Natural killer cell (primary cell): ENCODE measurements at regions not wholly inside any gene's neighbourhood (a gene's known extent, or its start where the extent isn't known, plus 50 kb on each side); places are given as distances from the start of the nearest gene placed in this dataset.

Source experiments
- ATAC-seq, 3 donors: fragments of 150-1000 bp in 2 of 3; fragments of 200-7000 bp in 1 of 3; cut with Tn5 transposase; 1 replicate in 1 of 3; 2 replicates in 2 of 3; pipeline ENCODE4 v1.10.0; 2021; ENCODE audit warnings: mild to moderate bottlenecking in 2 of 3, moderate library complexity in 2 of 3
- DNase-seq, 2 donors: peaks; one replicate each; pipeline versions ENCODE4 v3.0.0 to v3.0.0-alpha.2; 2013 to 2021; ENCODE audit warnings: mixed read lengths in 1 of 2
- H3K27ac ChIP-seq: one replicate; pipeline ENCODE4 v1.5.1; 2013; ENCODE audit warnings: mild to moderate bottlenecking, low read length
- H3K27me3 ChIP-seq: one replicate; pipeline ENCODE4 v1.6.1; 2013; ENCODE audit warnings: low read length; ENCODE audit not compliant: control insufficient read depth, insufficient read depth
- H3K36me3 ChIP-seq: one replicate; pipeline ENCODE4 v1.6.1; 2013; ENCODE audit warnings: low read length; ENCODE audit not compliant: control insufficient read depth, insufficient read depth
- H3K4me1 ChIP-seq: one replicate; pipeline ENCODE4 v1.6.1; 2013; ENCODE audit warnings: low read length; ENCODE audit not compliant: control insufficient read depth, insufficient read depth
- H3K4me3 ChIP-seq: one replicate; pipeline ENCODE4 v1.5.1; 2013; ENCODE audit warnings: low read length
- H3K9me3 ChIP-seq: one replicate; pipeline ENCODE4 v1.6.1; 2013; ENCODE audit warnings: low read length; ENCODE audit not compliant: control insufficient read depth, insufficient read depth
- H3K27ac Mint-ChIP-seq, 2 donors: one replicate each; pipeline ENCODE4 v1.8.0; 2022; ENCODE audit warnings: mild to moderate bottlenecking in 2 of 2, mixed read lengths in 2 of 2, moderate library complexity in 1 of 2
- H3K27me3 Mint-ChIP-seq, 2 donors: one replicate each; pipeline ENCODE4 v1.8.0; 2022; ENCODE audit warnings: low read depth in 2 of 2, mixed read lengths in 2 of 2
- H3K36me3 Mint-ChIP-seq: one replicate; pipeline ENCODE4 v1.8.0; 2022; ENCODE audit warnings: mixed read lengths
- H3K4me1 Mint-ChIP-seq, 2 donors: one replicate each; pipeline ENCODE4 v1.8.0; 2022; ENCODE audit warnings: mixed read lengths in 2 of 2
- H3K4me3 Mint-ChIP-seq: one replicate; pipeline ENCODE4 v1.8.0; 2022; ENCODE audit warnings: mild to moderate bottlenecking, moderate library complexity, mixed read lengths
- H3K9me3 Mint-ChIP-seq, 2 donors: one replicate each; pipeline ENCODE4 v1.8.0; 2022; ENCODE audit warnings: mixed read lengths in 2 of 2
- WGBS: methylation state at CpG from one replicate; pipeline ENCODE4 v1.1.7; 2013; ENCODE audit warnings: missing lambda C conversion rate; ENCODE audit not compliant: insufficient coverage; 5-methylcytosine and 5-hydroxymethylcytosine counted together
- intact Hi-C: fragments of 100-400 bp; cut with micrococcal nuclease; formaldehyde crosslinking; loops from one replicate; pipeline ENCODE4 v1.14.2; 2022
- TF ChIP-seq, protein P1 (sequence below): fragments of 200-600 bp; IDR thresholded peaks from one replicate; pipeline ENCODE4 v1.8.0; 2022; ENCODE audit warnings: antibody characterized with exemption

DNA sequence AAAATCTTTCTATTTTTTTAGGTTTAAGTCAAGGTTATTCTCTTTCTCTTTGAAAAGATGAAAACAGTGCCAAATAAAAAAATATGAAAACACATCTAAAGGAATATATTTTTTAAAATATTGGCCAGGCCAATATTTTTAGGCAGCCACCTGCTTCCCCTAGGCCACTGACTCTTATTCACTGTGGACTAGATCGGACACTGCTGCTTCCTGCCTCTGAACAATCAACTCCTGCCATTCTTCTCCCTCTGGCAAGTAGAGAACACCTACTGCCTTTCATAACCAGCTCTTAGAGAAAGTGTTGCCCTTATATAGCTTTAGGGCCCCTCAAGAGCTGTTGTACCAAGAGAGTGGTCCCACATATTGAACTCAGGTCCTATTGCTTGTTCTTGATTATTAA lies 529.2 kb downstream of the RAPGEF2 start:
- peaks cover 3% of the 10 kb centered on the region for H3K9me3 ChIP-seq
- 62% methylated on average over 1 of the region's 1 CpG for WGBS
- no peak for ATAC-seq
- Mint-ChIP-seq H3K27me3 (no peaks in the 10 kb centered on the region), H3K4me3 (no peak overlapping the region), H3K9me3 (peaks cover 12 to 18% of the 10 kb centered on the region in 2 donors), H3K27ac (no peak overlapping the region), H3K4me1 (no peaks in the 10 kb centered on the region), H3K36me3 (peaks cover 6% of the 10 kb centered on the region)
- DNase-seq, result no peak
- no peak overlapping the region for H3K4me3 ChIP-seq
- no peaks in the 10 kb centered on the region for H3K27me3 ChIP-seq
- no peak overlapping the region for H3K27ac ChIP-seq
- TF ChIP-seq, protein P1, sequence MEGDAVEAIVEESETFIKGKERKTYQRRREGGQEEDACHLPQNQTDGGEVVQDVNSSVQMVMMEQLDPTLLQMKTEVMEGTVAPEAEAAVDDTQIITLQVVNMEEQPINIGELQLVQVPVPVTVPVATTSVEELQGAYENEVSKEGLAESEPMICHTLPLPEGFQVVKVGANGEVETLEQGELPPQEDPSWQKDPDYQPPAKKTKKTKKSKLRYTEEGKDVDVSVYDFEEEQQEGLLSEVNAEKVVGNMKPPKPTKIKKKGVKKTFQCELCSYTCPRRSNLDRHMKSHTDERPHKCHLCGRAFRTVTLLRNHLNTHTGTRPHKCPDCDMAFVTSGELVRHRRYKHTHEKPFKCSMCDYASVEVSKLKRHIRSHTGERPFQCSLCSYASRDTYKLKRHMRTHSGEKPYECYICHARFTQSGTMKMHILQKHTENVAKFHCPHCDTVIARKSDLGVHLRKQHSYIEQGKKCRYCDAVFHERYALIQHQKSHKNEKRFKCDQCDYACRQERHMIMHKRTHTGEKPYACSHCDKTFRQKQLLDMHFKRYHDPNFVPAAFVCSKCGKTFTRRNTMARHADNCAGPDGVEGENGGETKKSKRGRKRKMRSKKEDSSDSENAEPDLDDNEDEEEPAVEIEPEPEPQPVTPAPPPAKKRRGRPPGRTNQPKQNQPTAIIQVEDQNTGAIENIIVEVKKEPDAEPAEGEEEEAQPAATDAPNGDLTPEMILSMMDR, result no peak
- intact Hi-C loops, result no loop called here
- H3K4me1 ChIP-seq, result no peaks in the 10 kb centered on the region
- H3K36me3 ChIP-seq, result no peaks in the 10 kb centered on the region

DNA sequence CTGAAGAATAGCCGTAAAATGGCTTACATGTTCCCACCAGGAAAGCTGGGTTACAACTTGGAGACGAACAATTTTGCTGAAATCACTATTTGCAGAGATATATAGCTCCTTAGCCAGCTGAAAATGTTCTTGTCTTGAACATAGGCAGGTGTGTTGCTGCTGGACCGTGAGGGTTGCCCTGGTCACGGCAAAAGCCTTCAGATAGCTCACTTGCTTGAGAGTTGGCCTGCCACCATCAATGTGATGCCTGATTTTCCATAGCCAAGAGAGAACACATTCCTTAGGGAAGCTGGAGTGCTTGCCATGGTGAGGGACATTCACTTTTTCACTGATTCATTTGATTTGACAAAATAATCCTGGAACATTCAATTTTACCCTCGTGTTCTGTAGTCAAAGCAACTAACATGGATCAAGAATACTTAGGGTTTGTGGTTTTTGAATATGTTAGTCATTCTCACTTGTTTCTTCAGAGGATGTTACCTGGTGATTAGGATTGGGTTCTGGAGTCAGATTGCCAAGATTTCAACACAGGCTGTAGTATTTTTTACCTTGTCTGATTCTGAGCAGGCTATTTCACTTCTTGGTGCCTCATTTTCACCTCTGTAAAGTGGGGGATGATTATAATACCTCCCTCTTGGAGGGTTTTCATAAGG lies 536.9 kb downstream of the RAPGEF2 start:
- intact Hi-C loops, result no loop called here
- WGBS, result 66% methylated on average over 5 of the region's 5 CpGs
- H3K4me1 ChIP-seq, result no peaks in the 10 kb centered on the region
- H3K9me3 Mint-ChIP-seq, result peaks cover 11 to 14% of the 10 kb centered on the region in 2 donors
- H3K27me3 Mint-ChIP-seq, result no peaks in the 10 kb centered on the region
- no peaks in the 10 kb centered on the region for H3K4me1 Mint-ChIP-seq
- no peak overlapping the region for H3K27ac ChIP-seq
- no peak for ATAC-seq
- no peak overlapping the region for H3K27ac Mint-ChIP-seq
- TF ChIP-seq, protein P1, result no peak
- H3K4me3 Mint-ChIP-seq, result no peak overlapping the region
- H3K9me3 ChIP-seq, result no peaks in the 10 kb centered on the region
- H3K4me3 ChIP-seq, result no peak overlapping the region
- no peaks in the 10 kb centered on the region for H3K36me3 Mint-ChIP-seq
- DNase-seq, result no peak
- no peaks in the 10 kb centered on the region for H3K36me3 ChIP-seq
- H3K27me3 ChIP-seq, result no peaks in the 10 kb centered on the region

DNA sequence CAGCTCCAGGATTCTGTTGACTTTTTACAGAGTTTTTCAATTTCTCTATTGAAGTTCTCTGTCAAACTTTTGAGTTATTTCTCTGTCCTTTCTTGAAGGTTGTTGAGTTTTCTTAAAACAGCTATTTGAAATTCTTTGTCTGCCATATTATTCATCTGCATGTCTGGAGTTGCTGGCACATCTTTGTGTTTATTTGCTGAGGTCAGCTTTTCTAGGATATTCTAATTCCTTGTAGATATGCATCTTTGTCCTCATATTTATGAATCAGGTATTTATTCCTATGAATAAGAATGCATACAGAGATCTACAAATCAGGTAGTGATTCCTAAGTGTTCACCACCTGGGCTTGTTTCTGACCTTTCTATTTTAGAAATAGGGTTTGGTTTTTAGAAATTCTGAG lies 546.4 kb downstream of the RAPGEF2 start:
- intact Hi-C loops, result no loop called here
- no peaks in the 10 kb centered on the region for H3K27me3 Mint-ChIP-seq
- H3K4me3 Mint-ChIP-seq, result no peak overlapping the region
- no peaks in the 10 kb centered on the region for H3K4me1 Mint-ChIP-seq
- peaks cover 5% of the 10 kb centered on the region for H3K9me3 ChIP-seq
- no peak for DNase-seq
- H3K36me3 Mint-ChIP-seq, result peaks cover 10% of the 10 kb centered on the region
- no peaks in the 10 kb centered on the region for H3K27me3 ChIP-seq
- peaks cover 13 to 20% of the 10 kb centered on the region in 2 donors for H3K9me3 Mint-ChIP-seq
- H3K27ac ChIP-seq, result no peak overlapping the region
- ATAC-seq, result no peak
- H3K4me1 ChIP-seq, result no peaks in the 10 kb centered on the region
- no peaks in the 10 kb centered on the region for H3K36me3 ChIP-seq
- no peak overlapping the region for H3K27ac Mint-ChIP-seq
- TF ChIP-seq, protein P1, result no peak
- no peak overlapping the region for H3K4me3 ChIP-seq

DNA sequence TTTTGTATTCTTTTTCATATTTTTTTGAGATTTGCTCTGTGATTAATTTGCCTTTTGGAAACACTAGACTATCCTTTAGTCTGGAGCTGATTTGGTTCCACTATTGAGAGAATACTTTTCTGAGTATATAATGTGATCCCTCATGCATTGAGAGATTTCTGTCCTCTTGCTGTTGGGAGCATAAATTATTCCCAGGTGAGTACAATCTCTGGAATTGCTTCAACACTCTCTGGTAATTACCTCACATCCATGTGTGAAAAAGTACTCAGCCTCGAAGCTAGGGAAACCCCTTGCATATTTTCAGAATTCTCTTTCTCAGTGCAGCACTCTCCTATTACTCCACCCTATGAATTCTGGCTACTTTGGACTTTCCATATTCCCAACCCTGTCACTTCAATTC lies 550.0 kb downstream of the RAPGEF2 start:
- H3K4me1 ChIP-seq, result no peaks in the 10 kb centered on the region
- ATAC-seq, result no peak
- DNase-seq, result no peak
- no peak overlapping the region for H3K27ac ChIP-seq
- no peaks in the 10 kb centered on the region for H3K36me3 ChIP-seq
- H3K4me3 ChIP-seq, result no peak overlapping the region
- H3K9me3 Mint-ChIP-seq, result peaks cover 13 to 14% of the 10 kb centered on the region in 2 donors
- no peaks in the 10 kb centered on the region for H3K27me3 ChIP-seq
- peaks cover 10% of the 10 kb centered on the region for H3K36me3 Mint-ChIP-seq
- 50% methylated on average over 1 of the region's 1 CpG for WGBS
- H3K9me3 ChIP-seq, result peaks cover 4% of the 10 kb centered on the region
- no peak overlapping the region for H3K4me3 Mint-ChIP-seq
- no peaks in the 10 kb centered on the region for H3K27me3 Mint-ChIP-seq
- intact Hi-C loops, result no loop called here
- H3K4me1 Mint-ChIP-seq, result no peaks in the 10 kb centered on the region
- no peak overlapping the region for H3K27ac Mint-ChIP-seq
- TF ChIP-seq, protein P1, result no peak
